HCT116 (cell line): ENCODE measurements at regions not wholly inside any gene's neighbourhood (a gene's known extent, or its start where the extent isn't known, plus 50 kb on each side); places are given as distances from the start of the nearest gene placed in this dataset.

Experiments used
- ATAC-seq: fragments of 200-7000 bp; cut with Tn5 transposase; 2 replicates; pipeline ENCODE4 v1.9.1; 2020; ENCODE audit warnings: mild to moderate bottlenecking, moderate library complexity
- BruUV-seq: library from RNA; stranded (reverse); fragments of 400-500 nt; replicated peaks from 2 replicates; lab custom pipeline; 2021; lab: Mats Ljungman, UMichigan
- CTCF ChIA-PET: fragments of 300-600 bp; sonication (Branson Sonifier 250); formaldehyde crosslinking; loops from one replicate; lab custom pipeline; 2021; ENCODE audit warnings: antibody characterized with exemption; lab: Charles Lee
- POLR2A ChIA-PET: fragments of 300-600, 350-600 bp; sonication (Branson Sonifier 250); formaldehyde crosslinking; loops from one replicate; lab custom pipeline; 2021; ENCODE audit warnings: antibody characterized with exemption; lab: Charles Lee
- RAD21 ChIA-PET, 2 experiments: fragments of 300-600 bp; sonication (Branson Sonifier 250); formaldehyde crosslinking; loops; one replicate each; lab custom pipeline; 2023; ENCODE audit warnings: low total read pairs in 2 of 2; ENCODE audit not compliant: uncharacterized antibody in 2 of 2, unreplicated experiment in 2 of 2, low non-redundant PET in 1 of 2; lab: Charles Lee
- DNase-seq: peaks from one replicate; pipeline ENCODE4 v3.0.0-alpha.2; 2010; ENCODE audit warnings: low read depth, low spot score
- H2AFZ ChIP-seq: fragments of 200-600 bp; shearing (Covaris generic), sonication (generic); 2 replicates; pipeline ENCODE4 v1.6.1; 2017; ENCODE audit warnings: low read depth, mixed run types, mixed read lengths, antibody characterized with exemption, low read length; ENCODE audit not compliant: poor library complexity, severe bottlenecking
- H3K27ac ChIP-seq: 2 replicates; pipeline ENCODE4 v1.5.1; 2012; ENCODE audit warnings: low read depth, low read length
- H3K27me3 ChIP-seq: fragments of 200-600 bp; sonication (generic); 2 replicates; pipeline ENCODE4 v1.6.1; 2016; ENCODE audit warnings: mixed run types, low read length, mixed read lengths; ENCODE audit not compliant: insufficient read depth
- H3K36me3 ChIP-seq, 2 experiments: fragments of 200-500 bp in 1 of 2; fragments of 200-600 bp in 1 of 2; sonication (Bioruptor generic) in 1 of 2; sonication (generic) in 1 of 2; 2 replicates each; pipeline versions ENCODE4 v1.5.1 to v1.6.1; 2014 to 2016; ENCODE audit warnings: low read length in 2 of 2, inconsistent platforms in 1 of 2, mixed read lengths in 1 of 2, mixed run types in 1 of 2; ENCODE audit not compliant: insufficient read depth in 2 of 2, control insufficient read depth in 1 of 2
- H3K4me1 ChIP-seq, 2 experiments: fragments of 200-600 bp in 1 of 2; sonication (generic) in 1 of 2; 2 replicates each; pipeline versions ENCODE4 v1.5.1 to v1.6.1; 2012 to 2017; ENCODE audit warnings: low read length in 2 of 2, inconsistent platforms in 1 of 2, mild to moderate bottlenecking in 1 of 2, mixed read lengths in 1 of 2, mixed run types in 1 of 2, moderate library complexity in 1 of 2; ENCODE audit not compliant: insufficient read depth in 2 of 2, control insufficient read depth in 1 of 2
- H3K4me2 ChIP-seq: fragments of 200-600 bp; sonication (generic); 2 replicates; pipeline ENCODE4 v1.6.1; 2017; ENCODE audit warnings: mixed run types, low read length, mixed read lengths
- H3K4me3 ChIP-seq, 2 experiments: fragments of 200-600 bp in 1 of 2; sonication (generic) in 1 of 2; replicated peaks in 1 of 2; 2 replicates each; pipeline ENCODE4 v1.5.1; 2011 to 2016; ENCODE audit warnings: low read length in 2 of 2, control low read depth in 1 of 2, low read depth in 1 of 2, mild to moderate bottlenecking in 1 of 2, mixed read lengths in 1 of 2, mixed run types in 1 of 2
- H3K79me2 ChIP-seq: fragments of 200-600 bp; sonication (generic); 2 replicates; pipeline ENCODE4 v1.6.1; 2017; ENCODE audit warnings: mild to moderate bottlenecking, mixed run types, low read length, moderate library complexity, mixed read lengths; ENCODE audit not compliant: insufficient read depth
- H3K9ac ChIP-seq: fragments of 200-600 bp; sonication (generic); 2 replicates; pipeline ENCODE4 v1.6.1; 2016; ENCODE audit warnings: low read length, mixed read lengths
- H3K9me2 ChIP-seq: fragments of 200-600 bp; sonication (generic), shearing (Covaris generic); 2 replicates; pipeline ENCODE4 v1.6.1; 2017; ENCODE audit warnings: mixed run types, mild to moderate bottlenecking, moderate library complexity; ENCODE audit not compliant: insufficient read depth
- H3K9me3 ChIP-seq, 2 experiments: fragments of 200-500 bp in 1 of 2; fragments of 200-600 bp in 1 of 2; sonication (Bioruptor generic) in 1 of 2; sonication (generic) in 1 of 2; 2 replicates each; pipeline ENCODE4 v1.6.1; 2014 to 2017; ENCODE audit warnings: low read length in 2 of 2, mixed read lengths in 2 of 2, inconsistent platforms in 1 of 2, low read depth in 1 of 2, mild to moderate bottlenecking in 1 of 2, mixed run types in 1 of 2, moderate library complexity in 1 of 2; ENCODE audit not compliant: control insufficient read depth in 1 of 2, insufficient read depth in 1 of 2
- H4K20me1 ChIP-seq: fragments of 200-600 bp; sonication (generic), shearing (Covaris generic); 2 replicates; pipeline ENCODE4 v1.6.1; 2017; ENCODE audit warnings: mixed run types, mild to moderate bottlenecking, moderate library complexity; ENCODE audit not compliant: insufficient read depth
- CBX3 ChIP-seq: IDR thresholded peaks from 2 replicates; pipeline ENCODE4 v1.6.1; 2012; ENCODE audit warnings: low read depth
- EGR1 ChIP-seq: IDR thresholded peaks from 2 replicates; pipeline ENCODE4 v1.6.1; 2012; ENCODE audit warnings: low read depth
- ELF1 ChIP-seq: IDR thresholded peaks from 2 replicates; pipeline ENCODE4 v1.6.1; 2012; ENCODE audit warnings: low read depth, borderline replicate concordance
- EZH2 ChIP-seq: fragments of 200-600 bp; sonication (generic); IDR thresholded peaks from 2 replicates; pipeline ENCODE4 v1.6.1; 2017; ENCODE audit warnings: antibody characterized with exemption, mixed run types
- EZH2phosphoT487 ChIP-seq: fragments of 200-600 bp; IDR thresholded peaks from 2 replicates; pipeline ENCODE4 v1.6.1; 2018; ENCODE audit warnings: antibody characterized with exemption, borderline replicate concordance
- JUND ChIP-seq: IDR thresholded peaks from 2 replicates; pipeline ENCODE4 v1.6.1; 2012
- POLR2A ChIP-seq: IDR thresholded peaks from 2 replicates; pipeline ENCODE4 v1.7.0; 2011; ENCODE audit warnings: borderline replicate concordance; ENCODE audit not compliant: insufficient read depth, insufficient read length; ENCODE audit errors: extremely low read depth
- SIN3A ChIP-seq: IDR thresholded peaks from 2 replicates; pipeline ENCODE4 v1.6.1; 2012; ENCODE audit warnings: low read depth
- YY1 ChIP-seq: IDR thresholded peaks from 2 replicates; pipeline ENCODE4 v1.6.1; 2011; ENCODE audit warnings: low read length, low read depth, moderate library complexity, mild to moderate bottlenecking; ENCODE audit not compliant: insufficient replicate concordance; ENCODE audit errors: extremely low read depth
- intact Hi-C: fragments of 100-400 bp; cut with micrococcal nuclease; formaldehyde crosslinking; loops from 2 replicates; pipeline ENCODE4 v1.10.0; 2022
- TF ChIP-seq, protein P1 (sequence below): IDR thresholded peaks from 2 replicates; pipeline ENCODE4 v1.6.1; 2012
- TF ChIP-seq, protein P2 (sequence below): IDR thresholded peaks from 2 replicates; pipeline ENCODE4 v1.6.1; 2012; ENCODE audit warnings: low read depth

DNA sequence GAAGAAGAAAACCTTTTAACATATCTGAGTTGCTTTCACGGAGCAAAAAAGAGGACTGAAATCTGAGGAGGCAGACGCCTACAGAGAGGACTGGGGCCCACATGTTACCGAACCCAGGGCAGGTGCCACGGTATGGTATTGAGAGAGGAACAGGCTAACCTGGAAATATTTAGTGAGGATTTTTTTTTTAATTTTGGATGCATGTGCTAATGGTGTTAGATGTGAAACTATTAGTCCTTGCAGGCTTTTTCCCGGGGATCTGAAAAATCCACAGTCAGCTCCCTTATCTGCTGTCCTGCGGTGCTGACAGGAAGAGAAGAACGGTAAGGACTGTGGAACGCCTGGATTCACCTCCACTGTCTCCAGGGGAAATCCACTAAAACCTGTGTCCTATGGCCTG is 819.7 kb downstream of the TMEM121 start:
- Histone ChIP-seq H2AFZ (no peak overlapping the region), H3K9me2 (no peaks in the 10 kb centered on the region), H3K4me1 (no peaks in the 10 kb centered on the region), H3K36me3 (no peaks in the 10 kb centered on the region), H3K79me2 (no peaks in the 10 kb centered on the region), H3K27me3 (no peaks in the 10 kb centered on the region), H3K27ac (no peak overlapping the region), H3K4me3 (no peak overlapping the region), H3K9ac (no peak overlapping the region), H3K9me3 (no peaks in the 10 kb centered on the region; a peak in 1 of 4 replicates), H4K20me1 (no peaks in the 10 kb centered on the region)
- ATAC-seq (no peak), DNase-seq (no peak)
- CTCF ChIA-PET = no interaction called here
- RAD21 ChIA-PET = no interaction called here
- intact Hi-C loops = no loop called here
- POLR2A ChIA-PET = no interaction called here
- no TSS peak for BruUV-seq
- TF ChIP-seq EZH2phosphoT487 (no peak), EGR1 (no peak), SIN3A (no peak), JUND (no peak), CBX3 (no peak), ELF1 (no peak)
- TF ChIP-seq, protein P1, sequence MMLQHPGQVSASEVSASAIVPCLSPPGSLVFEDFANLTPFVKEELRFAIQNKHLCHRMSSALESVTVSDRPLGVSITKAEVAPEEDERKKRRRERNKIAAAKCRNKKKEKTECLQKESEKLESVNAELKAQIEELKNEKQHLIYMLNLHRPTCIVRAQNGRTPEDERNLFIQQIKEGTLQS = no peak
- TF ChIP-seq, all 23 proteins: peak for 0
- H3K4me2 ChIP-seq = no peak overlapping the region

DNA sequence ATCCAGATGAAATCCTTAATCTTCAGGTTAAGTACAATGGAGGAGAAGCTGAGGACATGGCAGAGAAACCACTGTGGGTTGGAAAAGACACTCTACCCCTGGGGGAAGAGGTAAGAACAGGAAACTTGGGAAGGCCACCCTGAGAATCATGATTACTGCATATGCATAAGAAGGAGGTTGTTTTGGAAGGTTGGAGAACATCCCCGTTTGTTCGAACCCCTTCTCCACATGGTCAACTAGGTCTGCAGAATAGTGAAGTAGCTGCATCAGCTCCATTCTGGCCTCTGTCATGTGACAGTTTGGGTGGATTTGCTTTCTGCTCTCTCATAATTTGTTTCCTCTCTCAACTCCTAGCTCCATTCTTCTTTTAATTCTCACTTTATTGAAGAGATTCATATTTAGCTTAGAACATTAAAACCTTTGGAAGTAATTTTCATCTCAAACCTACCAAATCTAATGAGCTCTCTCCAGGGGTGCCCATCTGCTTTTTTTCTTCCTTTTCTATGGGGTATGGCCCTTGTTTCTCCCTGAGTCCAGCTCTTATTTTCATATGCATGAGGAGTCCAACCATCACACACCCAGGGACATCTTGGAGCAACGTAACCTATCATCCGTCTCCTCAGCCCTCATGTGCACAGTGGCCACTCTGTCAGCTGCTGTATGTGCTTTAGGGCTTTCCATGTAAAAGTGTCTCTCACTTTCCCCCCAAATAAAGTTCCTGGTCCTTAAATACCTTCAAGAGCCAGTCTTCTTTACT is 820.3 kb downstream of the TMEM121 start:
- Histone ChIP-seq H3K79me2 (no peaks in the 10 kb centered on the region), H3K4me3 (no peak overlapping the region), H3K36me3 (no peaks in the 10 kb centered on the region), H3K27me3 (no peaks in the 10 kb centered on the region), H4K20me1 (no peaks in the 10 kb centered on the region), H3K9me2 (no peaks in the 10 kb centered on the region), H2AFZ (no peak overlapping the region), H3K9ac (no peak overlapping the region), H3K27ac (no peak overlapping the region), H3K9me3 (no peaks in the 10 kb centered on the region; a peak in 1 of 4 replicates), H3K4me2 (no peak overlapping the region), H3K4me1 (no peaks in the 10 kb centered on the region)
- RAD21 ChIA-PET = no interaction called here
- TF ChIP-seq EZH2phosphoT487 (no peak), EGR1 (no peak), POLR2A (no peak), JUND (no peak), SIN3A (no peak), EZH2 (no peak), YY1 (no peak)
- TF ChIP-seq, protein P2, sequence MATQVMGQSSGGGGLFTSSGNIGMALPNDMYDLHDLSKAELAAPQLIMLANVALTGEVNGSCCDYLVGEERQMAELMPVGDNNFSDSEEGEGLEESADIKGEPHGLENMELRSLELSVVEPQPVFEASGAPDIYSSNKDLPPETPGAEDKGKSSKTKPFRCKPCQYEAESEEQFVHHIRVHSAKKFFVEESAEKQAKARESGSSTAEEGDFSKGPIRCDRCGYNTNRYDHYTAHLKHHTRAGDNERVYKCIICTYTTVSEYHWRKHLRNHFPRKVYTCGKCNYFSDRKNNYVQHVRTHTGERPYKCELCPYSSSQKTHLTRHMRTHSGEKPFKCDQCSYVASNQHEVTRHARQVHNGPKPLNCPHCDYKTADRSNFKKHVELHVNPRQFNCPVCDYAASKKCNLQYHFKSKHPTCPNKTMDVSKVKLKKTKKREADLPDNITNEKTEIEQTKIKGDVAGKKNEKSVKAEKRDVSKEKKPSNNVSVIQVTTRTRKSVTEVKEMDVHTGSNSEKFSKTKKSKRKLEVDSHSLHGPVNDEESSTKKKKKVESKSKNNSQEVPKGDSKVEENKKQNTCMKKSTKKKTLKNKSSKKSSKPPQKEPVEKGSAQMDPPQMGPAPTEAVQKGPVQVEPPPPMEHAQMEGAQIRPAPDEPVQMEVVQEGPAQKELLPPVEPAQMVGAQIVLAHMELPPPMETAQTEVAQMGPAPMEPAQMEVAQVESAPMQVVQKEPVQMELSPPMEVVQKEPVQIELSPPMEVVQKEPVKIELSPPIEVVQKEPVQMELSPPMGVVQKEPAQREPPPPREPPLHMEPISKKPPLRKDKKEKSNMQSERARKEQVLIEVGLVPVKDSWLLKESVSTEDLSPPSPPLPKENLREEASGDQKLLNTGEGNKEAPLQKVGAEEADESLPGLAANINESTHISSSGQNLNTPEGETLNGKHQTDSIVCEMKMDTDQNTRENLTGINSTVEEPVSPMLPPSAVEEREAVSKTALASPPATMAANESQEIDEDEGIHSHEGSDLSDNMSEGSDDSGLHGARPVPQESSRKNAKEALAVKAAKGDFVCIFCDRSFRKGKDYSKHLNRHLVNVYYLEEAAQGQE = no peak
- DNase-seq (no peak), ATAC-seq (no peak)
- POLR2A ChIA-PET = no interaction called here
- CTCF ChIA-PET = no interaction called here
- BruUV-seq = no TSS peak
- intact Hi-C loops = no loop called here
